GOT3 (cell line): ENCODE measurements at regions not wholly inside any gene's neighbourhood (a gene's known extent, or its start where the extent isn't known, plus 50 kb on each side); places are given as distances from the start of the nearest gene placed in this dataset.

Experiments
- DNase-seq: peaks from one replicate; lab custom pipeline; 2025; ENCODE audit warnings: mixed read lengths; lab: John Stamatoyannopoulos, UW

DNA sequence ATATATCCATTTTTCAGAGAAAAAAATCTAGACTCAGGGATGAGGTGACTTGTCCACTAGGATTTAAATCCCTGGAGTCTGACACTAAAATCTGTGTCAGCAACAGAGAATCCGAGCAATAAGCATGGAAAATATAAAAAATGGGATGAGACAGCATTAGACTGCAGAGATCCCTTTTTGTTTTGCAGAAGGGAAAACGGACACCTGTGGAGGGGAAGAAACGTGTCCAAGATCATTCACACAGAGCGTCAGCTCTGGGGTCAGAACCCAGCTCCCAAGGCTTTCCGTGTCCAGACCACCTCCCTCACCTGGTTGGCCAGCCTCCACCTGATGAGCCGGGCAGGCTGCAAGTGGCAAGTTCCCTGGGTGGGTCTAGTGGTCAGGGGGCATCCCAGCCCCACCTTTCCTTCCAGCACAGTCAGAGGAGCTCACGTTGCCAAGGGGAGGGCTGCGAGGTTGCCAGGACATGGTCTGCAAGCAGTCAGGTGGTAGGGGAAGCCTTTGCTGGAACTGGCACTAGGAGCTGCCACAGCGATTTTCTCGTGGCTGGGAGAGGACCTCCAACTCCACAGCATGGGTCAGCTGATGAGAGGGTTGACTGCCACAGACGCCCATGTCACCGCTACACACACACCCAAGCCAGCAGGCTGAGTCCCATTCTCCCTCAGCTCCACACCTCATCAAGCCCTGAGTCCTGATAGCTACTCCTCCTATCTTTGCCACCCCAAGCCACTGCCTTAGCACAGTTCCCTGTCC lies 65.9 kb upstream of the CPLX2 start:
- DNase-seq, result no peak

DNA sequence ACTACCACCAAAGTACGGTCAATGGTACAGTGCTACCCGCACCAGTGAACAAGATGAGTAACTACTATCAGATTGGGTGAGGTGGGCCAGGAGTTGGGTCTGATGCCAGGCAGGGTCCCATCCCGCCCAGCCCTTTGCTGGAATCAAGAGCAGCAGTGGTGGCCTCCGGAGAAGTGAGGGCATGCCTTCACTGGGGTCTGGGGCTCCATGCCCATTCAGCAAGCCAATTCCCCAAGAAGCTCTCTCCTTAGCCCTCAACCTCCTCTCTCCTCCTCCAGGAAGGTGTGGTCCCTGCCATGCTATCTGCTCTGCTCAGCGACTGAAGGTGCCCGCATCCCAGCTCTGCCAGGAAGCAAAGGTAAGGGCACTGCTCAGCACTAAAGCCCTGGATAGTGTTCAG lies 62.7 kb upstream of the CPLX2 start:
- DNase-seq, result no peak

DNA sequence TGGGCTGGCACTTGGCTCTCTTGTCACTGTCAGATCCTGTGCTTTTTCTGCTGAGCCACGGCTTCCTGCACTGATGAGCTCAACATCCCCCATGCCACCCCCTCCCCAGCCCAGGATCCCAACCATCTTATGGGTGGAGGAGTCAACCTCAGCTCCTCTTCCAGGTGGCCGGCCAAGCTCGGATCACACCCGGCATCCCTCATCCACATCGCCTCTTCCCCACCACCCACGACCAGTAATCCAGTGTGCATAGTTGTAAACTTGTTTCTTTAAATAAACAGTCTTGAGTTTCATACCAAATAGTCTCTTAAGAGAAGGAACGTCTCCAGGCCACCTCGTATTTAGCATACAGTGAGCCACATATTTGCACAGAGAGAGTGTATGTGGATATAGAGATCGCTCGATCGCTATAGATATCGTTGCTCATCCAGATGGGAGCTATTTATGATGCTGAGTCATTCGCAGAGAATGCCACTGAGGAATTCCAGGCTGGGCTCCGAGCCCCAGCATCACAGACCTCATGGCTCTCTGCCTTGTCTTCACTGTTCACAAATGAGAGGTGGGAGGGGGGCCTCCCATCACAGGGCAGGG lies 61.8 kb upstream of the CPLX2 start:
- DNase-seq, result peak; percentile 19

DNA sequence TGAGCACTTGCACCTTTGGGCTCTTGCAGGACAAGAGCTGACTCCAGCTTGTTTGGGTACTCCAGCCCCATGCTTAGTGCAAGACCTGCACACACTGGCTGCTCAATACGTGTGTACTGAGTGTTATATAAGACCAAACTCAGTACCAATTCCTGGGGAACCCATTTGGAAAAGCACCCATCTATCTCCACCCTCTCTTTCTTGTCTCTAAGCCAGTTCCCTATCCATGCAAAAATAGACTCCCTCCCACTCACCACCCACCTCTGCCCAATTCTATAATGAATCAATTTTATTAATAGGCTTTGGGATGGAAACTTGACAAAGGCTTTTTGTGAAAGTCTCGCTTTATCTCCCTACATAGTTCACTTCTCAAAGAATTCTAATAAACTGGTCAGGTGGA lies 60.9 kb upstream of the CPLX2 start:
- no peak for DNase-seq

DNA sequence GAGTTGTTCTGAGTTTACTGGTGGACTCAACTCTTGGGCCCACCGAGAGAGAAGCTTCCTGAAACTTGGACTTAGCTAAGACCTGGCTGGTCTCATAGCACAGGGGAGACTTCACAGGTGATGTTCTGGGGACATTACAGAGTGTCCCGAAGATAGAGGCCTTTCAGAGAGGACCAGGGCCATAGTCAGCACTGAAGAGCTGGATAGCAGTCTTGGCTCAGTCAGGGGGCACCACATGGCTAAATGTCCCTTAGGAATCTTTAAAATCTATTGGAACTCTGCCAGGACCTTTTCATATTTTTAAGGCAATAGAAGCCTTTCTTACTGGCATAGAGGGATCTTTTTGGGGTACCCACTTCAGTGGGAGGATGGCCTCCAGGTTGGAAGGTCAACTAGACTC lies 59.8 kb upstream of the CPLX2 start:
- DNase-seq, result no peak

DNA sequence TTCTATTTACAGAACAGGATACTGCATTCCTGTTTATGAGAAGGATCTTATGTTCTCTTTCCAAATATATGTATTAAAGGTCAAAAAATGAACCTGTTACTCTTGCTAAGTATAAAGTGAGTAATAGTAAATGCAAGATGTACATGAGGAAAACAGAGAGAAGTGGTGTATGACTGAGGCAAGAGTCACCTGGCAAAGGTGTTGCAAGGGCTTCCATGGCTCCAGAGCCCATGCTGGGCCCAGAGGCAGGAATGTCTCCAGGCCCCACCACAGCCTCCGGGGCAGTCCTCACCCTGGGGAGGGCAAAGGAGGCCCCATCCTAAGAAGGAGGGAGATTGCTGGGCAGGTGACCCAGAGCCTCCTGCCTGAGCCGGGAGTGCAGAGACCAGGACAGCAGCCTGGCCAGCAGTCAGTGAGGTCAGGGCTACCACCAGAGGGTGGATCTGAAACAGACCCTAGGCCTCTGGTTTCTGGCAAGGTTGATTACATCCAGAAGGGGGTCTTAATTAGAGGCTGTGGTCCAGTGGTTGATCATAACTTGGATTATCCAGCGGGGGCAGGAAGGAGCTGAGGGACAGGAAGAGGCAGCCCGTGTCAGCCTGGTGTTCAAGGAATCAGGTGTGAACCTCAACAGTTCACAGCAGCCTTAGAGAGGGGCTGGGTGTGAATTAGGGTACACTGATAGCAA lies 57.3 kb upstream of the CPLX2 start:
- no peak for DNase-seq

DNA sequence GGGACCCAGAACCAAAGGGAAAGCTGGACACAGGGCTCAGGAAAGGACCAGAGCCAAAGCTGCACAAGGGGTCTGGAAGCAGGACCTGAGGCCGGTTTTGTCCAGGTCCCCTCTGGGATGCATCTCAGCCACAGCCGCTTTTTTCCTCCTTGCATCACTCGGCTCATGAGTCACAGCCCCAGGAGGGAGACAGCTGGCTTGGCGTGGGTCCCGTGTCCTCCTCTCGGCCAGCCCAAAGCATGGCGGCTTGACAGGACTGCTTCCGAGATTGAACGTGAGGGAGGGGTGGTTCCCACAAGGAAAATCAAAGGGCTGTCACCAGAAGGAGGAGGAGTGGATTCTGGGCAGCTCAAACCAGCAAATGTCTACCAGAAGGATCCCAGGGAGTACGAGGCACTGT lies 56.7 kb upstream of the CPLX2 start:
- peak; percentile 64 for DNase-seq

DNA sequence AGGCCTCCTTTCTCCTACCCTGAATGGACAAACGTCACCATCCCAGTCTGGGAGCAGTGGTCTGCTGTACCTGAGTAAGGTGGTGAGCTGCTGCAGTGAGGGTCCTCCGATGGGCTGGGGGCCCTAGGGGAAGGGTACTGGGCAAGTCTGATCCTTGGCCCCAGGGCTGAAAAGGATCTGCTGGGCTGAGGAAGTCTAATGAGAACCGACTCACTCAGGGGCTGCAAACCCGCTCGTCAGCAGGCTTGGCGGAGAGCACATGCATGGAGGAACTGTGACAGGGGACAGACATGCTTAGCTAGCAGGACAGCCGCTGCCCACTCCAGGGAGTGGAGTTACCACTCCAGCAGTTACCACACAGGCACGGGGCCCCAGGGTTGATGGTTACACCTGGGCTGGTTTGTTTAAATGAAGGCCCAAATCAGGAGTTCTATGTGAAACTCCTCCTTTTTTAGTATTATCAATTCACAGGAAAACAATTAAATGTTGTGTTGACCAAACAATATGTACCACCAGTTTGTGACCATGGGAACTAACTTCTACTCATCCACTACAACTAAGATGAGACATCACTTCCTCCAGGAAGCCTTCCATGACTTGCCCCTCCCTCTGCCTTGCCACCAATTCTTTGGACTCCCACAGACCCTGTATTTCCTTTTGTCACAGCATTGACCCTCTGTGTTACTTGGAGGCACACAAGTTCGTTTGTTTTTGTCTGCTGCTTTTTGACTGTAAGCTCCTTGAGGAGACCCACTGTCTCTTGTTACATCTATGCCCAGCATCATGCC lies 56.1 kb upstream of the CPLX2 start:
- DNase-seq, result no peak

DNA sequence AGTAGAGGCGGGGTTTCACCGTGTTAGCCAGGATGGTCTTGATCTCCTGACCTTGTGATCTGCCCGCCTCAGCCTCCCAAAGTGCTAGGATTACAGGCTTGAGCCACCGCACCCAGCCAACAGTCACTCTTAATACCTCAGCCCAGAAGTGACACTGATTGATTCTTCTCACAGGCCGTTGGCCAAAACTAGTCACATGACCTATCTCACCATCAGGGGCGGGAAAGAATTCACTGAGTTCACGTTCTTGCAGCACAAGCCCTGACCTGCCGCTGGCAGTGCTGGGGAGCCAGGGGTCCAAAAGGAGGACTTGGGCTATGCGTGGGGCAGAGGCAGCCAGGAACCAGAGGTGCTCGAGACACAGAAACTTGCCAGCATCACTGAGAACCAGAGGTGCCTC lies 55.0 kb upstream of the CPLX2 start:
- DNase-seq, result no peak

DNA sequence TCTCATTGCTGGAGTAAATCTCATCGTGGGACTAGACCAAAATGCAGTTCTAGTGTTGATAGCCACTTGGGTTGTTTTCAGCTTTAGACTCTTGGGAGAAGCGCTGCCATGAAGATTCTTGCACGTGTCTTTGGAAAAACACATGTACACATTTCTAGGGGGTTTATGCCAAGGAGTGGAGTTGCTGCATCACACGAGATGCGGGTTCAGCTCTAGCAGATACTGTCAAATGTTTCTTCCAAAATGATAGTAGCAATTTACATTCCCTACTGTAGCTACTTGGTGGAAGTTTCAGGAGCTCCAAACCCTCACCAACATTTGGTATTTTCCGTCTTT lies 52.3 kb upstream of the CPLX2 start:
- no peak for DNase-seq

DNA sequence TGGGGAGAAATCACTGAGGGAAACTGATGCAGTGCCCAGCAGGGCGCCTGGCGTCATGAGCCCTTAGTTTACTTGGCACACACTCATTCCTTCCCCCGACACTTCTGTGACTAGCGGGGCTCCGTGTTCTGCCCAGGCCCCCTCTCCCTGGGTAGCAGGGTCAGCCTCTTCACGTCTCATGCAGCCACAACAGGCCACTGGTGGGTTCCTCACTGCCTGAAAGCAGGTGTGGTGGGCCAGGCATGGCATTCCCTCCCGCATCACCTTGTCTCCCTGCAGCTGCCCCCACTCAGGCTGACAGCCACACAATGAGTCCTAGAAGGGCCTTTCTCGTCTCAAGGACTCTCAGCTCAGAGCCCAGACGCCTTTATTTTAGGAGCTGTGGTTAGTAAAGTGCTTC lies 51.1 kb upstream of the CPLX2 start:
- no peak for DNase-seq
